Cardiac fibroblast (primary cell): ENCODE measurements at regions not wholly inside any gene's neighbourhood (a gene's known extent, or its start where the extent isn't known, plus 50 kb on each side); places are given as distances from the start of the nearest gene placed in this dataset.
"Not testable (repeated sequence)": the region's sequence is repeated elsewhere in the genome, so short reads cannot be mapped to it uniquely, and the experiment has no call there.

ENCODE experiments used
- DNase-seq, 2 donors: peaks; one replicate each; pipeline versions ENCODE4 v3.0.0 to v3.0.0-alpha.2; 2010; ENCODE audit warnings: low read depth in 2 of 2
- H3K4me3 ChIP-seq, 2 donors: replicated peaks in 1 of 2; 1 replicate in 1 of 2; 2 replicates in 1 of 2; pipeline ENCODE4 v1.5.1; 2011; ENCODE audit warnings: low read depth in 2 of 2, low read length in 2 of 2, mild to moderate bottlenecking in 2 of 2, moderate library complexity in 1 of 2
- TF ChIP-seq, protein P1 (sequence below): IDR thresholded peaks from one replicate; pipeline ENCODE4 v1.5.1; 2011; ENCODE audit warnings: low read depth, mild to moderate bottlenecking, low read length, inconsistent platforms

DNA sequence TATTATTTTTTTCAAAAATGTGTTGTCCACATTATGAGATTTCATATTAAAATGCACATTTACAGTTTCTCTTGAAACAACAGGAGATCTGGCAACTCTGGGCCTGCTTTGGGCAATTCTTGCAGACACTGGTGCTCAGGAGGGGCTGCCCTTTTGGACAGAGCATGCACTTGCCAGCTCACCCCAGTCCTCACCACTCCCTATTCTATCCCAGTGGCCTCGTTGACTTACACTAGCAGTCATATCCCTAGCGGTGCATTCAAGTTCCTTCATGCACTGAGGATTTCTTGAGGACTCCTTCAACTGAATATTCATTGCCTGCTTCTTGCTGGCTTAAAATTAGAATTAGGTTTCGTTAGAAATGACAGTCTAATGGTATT, 87.9 kb upstream of the FHL2 start:
- no peak overlapping the region for H3K4me3 ChIP-seq
- TF ChIP-seq, protein P1, sequence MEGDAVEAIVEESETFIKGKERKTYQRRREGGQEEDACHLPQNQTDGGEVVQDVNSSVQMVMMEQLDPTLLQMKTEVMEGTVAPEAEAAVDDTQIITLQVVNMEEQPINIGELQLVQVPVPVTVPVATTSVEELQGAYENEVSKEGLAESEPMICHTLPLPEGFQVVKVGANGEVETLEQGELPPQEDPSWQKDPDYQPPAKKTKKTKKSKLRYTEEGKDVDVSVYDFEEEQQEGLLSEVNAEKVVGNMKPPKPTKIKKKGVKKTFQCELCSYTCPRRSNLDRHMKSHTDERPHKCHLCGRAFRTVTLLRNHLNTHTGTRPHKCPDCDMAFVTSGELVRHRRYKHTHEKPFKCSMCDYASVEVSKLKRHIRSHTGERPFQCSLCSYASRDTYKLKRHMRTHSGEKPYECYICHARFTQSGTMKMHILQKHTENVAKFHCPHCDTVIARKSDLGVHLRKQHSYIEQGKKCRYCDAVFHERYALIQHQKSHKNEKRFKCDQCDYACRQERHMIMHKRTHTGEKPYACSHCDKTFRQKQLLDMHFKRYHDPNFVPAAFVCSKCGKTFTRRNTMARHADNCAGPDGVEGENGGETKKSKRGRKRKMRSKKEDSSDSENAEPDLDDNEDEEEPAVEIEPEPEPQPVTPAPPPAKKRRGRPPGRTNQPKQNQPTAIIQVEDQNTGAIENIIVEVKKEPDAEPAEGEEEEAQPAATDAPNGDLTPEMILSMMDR, result no peak
- no peak for DNase-seq

DNA sequence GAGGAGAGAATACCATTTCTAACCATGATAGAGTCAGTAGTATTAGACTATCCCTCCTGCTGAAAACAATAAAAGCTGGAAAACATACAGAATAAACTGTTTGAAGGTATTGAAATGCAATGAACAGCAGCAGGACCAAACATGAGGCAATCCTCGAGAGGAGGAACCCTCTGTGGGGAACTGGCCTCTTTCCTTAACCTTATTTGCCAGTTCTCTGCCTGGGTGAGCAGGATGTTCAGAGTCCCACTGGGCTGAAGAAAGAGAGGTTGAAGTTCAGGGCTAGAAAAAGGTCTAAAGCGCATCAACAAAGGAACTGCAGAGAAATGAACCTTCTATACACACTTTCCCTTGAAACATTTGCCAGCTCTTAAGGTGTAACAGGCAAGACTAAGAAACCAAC, 79.8 kb upstream of the FHL2 start:
- no peak overlapping the region for H3K4me3 ChIP-seq
- DNase-seq, result no peak
- TF ChIP-seq, protein P1, result no peak

DNA sequence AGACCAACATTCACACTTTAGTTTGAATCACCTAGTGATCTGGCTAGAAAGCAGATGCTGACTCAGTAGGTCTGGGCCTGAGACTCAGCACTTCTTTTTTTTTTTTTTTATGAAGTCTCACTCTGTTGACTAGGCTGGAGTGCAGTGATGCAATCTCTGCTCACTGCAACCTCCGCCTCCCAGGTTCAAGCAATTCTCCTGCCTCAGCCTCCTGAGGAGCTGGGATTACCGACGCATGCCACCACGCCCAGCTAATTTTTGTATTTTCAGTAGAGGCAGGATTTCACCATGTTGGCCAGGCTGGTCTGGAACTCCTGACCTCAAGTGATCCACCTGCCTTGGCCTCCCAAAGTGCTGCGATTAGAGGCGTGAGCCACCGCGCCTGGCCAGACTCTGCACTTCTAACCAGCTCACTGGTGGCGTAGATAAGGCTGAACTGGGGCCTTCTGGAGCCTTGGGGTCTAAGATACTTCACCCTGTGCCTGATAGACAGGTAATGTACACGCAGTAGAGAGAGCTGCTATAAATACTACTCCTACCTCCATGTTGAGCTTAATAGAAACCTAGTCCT, 78.3 kb upstream of the FHL2 start:
- DNase-seq, result peak in 1 of 2 donors; percentile 15
- not testable (repeated sequence) for H3K4me3 ChIP-seq

DNA sequence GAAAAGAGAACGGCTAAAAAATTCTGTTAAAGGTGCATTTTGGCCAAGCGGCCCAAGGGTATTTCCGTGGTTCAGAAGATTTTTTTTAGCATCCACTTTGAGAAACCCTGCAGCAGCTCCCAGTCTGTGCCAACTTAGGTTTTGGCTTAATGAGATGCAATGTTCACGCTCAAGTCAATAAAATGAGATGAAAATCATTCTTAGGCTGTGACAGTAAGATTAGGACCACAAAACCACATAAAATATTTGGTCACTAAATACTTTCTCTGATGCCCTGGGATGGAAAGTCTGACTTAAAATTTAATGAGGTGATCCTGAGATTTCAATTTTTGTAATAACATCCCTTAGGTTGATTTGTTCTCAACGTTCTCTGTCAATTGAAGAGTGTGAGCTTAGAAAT, 74.2 kb upstream of the FHL2 start:
- TF ChIP-seq, protein P1, result no peak
- no peak overlapping the region for H3K4me3 ChIP-seq
- no peak for DNase-seq

DNA sequence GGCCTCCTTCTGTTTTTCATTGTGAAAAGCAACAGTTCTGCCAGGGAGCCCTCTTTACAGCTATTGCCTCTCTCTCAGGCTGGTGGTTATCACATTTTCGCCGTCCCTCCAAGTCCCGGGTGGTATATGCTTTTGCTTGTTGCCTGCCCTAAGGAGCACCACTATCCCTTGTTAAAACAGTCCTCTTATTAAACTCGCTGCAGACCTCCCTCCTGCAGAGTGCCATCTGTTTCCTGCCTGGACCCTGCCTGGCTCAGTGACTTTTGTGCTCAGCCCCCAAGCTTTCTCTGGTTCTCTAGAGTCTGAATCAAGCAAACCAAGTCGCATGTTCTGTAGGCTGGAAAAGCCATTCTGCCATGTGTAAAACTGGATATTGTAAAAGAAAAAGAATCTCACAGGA, 72.1 kb upstream of the FHL2 start:
- H3K4me3 ChIP-seq, result no peak overlapping the region
- DNase-seq, result no peak

DNA sequence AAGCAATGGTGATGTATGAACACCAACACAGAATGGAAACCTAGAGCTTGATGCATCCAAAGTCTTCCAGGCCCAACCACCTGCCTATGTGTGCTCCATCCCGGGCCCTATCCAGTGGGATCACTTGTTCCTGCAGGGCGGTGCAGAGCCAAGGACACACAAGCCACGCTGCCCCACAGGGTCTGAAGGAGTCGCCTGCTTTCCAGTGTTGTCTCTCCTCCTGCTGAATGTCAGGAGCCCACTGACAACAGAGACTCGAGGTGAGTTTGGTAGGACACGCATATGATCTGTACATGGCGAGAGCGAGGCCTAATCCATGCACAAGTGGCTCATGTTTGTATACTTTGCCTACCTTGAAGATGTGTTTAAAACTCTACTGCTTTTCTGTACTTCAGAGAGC, 70.9 kb upstream of the FHL2 start:
- DNase-seq, result no peak
- no peak overlapping the region for H3K4me3 ChIP-seq
- TF ChIP-seq, protein P1, result no peak

More for the DNA sequence above, 72.1 kb upstream of the FHL2 start:
- TF ChIP-seq, protein P1, result no peak

DNA sequence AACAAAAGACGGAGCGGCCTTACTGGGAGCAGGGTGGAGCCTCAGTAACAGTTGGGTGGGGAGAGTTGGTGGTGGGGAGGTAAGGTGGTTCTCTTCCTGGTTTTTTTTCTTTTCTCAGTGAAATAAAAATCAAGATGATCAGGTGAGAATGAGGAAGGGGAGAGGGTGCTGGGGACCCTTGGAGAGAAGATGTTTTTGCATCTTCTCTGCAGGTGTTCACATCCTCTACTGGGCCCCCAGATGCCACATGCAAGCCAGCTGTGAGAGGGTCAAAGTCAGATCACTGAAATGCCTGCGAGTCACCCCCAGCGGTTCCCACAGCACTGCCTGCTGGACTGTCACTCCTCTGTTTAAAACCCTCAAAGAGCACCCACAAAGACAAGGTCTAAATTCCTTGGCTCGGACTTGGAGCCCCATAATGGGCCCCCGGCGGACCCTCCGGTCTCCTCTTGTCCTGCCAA, 69.8 kb upstream of the FHL2 start:
- DNase-seq, result no peak
- TF ChIP-seq, protein P1, result no peak
- no peak overlapping the region for H3K4me3 ChIP-seq
